Hepatocyte (in vitro differentiated cells): ENCODE measurements at regions not wholly inside any gene's neighbourhood (a gene's known extent, or its start where the extent isn't known, plus 50 kb on each side); places are given as distances from the start of the nearest gene placed in this dataset.

ENCODE experiments used
- DNase-seq: peaks from one replicate; pipeline ENCODE4 v3.0.0-alpha.2; 2016; ENCODE audit warnings: low spot score
- H2AFZ ChIP-seq: fragments of 200-600 bp; sonication (generic); 2 replicates; pipeline ENCODE4 v1.6.0; 2016; ENCODE audit warnings: antibody characterized with exemption, mild to moderate bottlenecking
- H3K27ac ChIP-seq: fragments of 200-600 bp; sonication (generic); 2 replicates; pipeline ENCODE4 v1.5.1; 2016; ENCODE audit warnings: mild to moderate bottlenecking
- H3K27me3 ChIP-seq: fragments of 200-600 bp; sonication (generic); 2 replicates; pipeline ENCODE4 v1.6.1; 2016
- H3K36me3 ChIP-seq: fragments of 200-600 bp; sonication (generic); replicated peaks from 2 replicates; pipeline ENCODE4 v1.5.1; 2016; ENCODE audit warnings: low read depth; ENCODE audit not compliant: insufficient read depth
- H3K4me1 ChIP-seq: fragments of 200-600 bp; sonication (generic); 2 replicates; pipeline ENCODE4 v1.5.1; 2016; ENCODE audit warnings: mild to moderate bottlenecking, moderate library complexity; ENCODE audit not compliant: insufficient read depth
- H3K4me2 ChIP-seq: fragments of 200-600 bp; sonication (generic); 2 replicates; pipeline ENCODE4 v1.6.0; 2016
- H3K4me3 ChIP-seq: fragments of 200-600 bp; sonication (generic); 2 replicates; pipeline ENCODE4 v1.5.1; 2016; ENCODE audit warnings: mild to moderate bottlenecking
- H3K79me2 ChIP-seq: fragments of 200-600 bp; sonication (generic); 2 replicates; pipeline ENCODE4 v1.6.0; 2017; ENCODE audit warnings: mild to moderate bottlenecking
- H3K9me2 ChIP-seq: fragments of 200-600 bp; sonication (generic); replicated peaks from 2 replicates; pipeline ENCODE4 v1.6.0; 2017; ENCODE audit warnings: mild to moderate bottlenecking; ENCODE audit not compliant: insufficient read depth
- H3K9me3 ChIP-seq: fragments of 200-600 bp; sonication (generic); 2 replicates; pipeline ENCODE4 v1.5.1; 2016; ENCODE audit warnings: low read depth, mild to moderate bottlenecking
- H4K20me1 ChIP-seq: fragments of 200-600 bp; sonication (generic); 2 replicates; pipeline ENCODE4 v1.6.0; 2016; ENCODE audit warnings: mild to moderate bottlenecking; ENCODE audit not compliant: insufficient read depth, poor library complexity, severe bottlenecking
- CTCF ChIP-seq: fragments of 200-600 bp; sonication (generic); IDR thresholded peaks from 2 replicates; pipeline ENCODE4 v1.5.1; 2016; ENCODE audit warnings: antibody characterized with exemption, mild to moderate bottlenecking; ENCODE audit not compliant: poor library complexity
- EZH2 ChIP-seq: fragments of 200-600 bp; sonication (generic); IDR thresholded peaks from 2 replicates; pipeline ENCODE4 v1.6.1; 2016; ENCODE audit warnings: antibody characterized with exemption, mild to moderate bottlenecking, borderline replicate concordance
- EZH2phosphoT487 ChIP-seq: fragments of 200-600 bp; sonication (generic); IDR thresholded peaks from one replicate; pipeline ENCODE4 v1.6.1; 2018; ENCODE audit warnings: antibody characterized with exemption, mild to moderate bottlenecking, low read depth, moderate library complexity; ENCODE audit not compliant: unreplicated experiment, severe bottlenecking
- WGBS: methylation state at CpG from one replicate; pipeline ENCODE4 v1.1.6; 2016; ENCODE audit warnings: low lambda C conversion rate; ENCODE audit errors: missing lambda C conversion rate; 5-methylcytosine and 5-hydroxymethylcytosine counted together

- Histone ChIP-seq H2AFZ (no peak overlapping the region), H3K4me1 (peaks cover 2% of the 10 kb centered on the region), H3K27me3 (no peaks in the 10 kb centered on the region), H3K27ac (no peak overlapping the region), H3K4me2 (no peak overlapping the region), H3K79me2 (no peaks in the 10 kb centered on the region), H3K9me3 (no peaks in the 10 kb centered on the region), H3K4me3 (no peak overlapping the region), H3K36me3 (no peaks in the 10 kb centered on the region), H3K9me2 (no peaks in the 10 kb centered on the region), H4K20me1 (no peaks in the 10 kb centered on the region)
- TF ChIP-seq EZH2: no peak
- no peak for TF ChIP-seq CTCF
- TF ChIP-seq EZH2phosphoT487: no peak
- WGBS: 57% methylated on average over 7 of the region's 7 CpGs
- no peak for DNase-seq
These were observed 131.0 kb upstream of the ESR1 start for GRCh38 chr6:151676460-151676945.

- WGBS: 78% methylated on average over 6 of the region's 6 CpGs
- Histone ChIP-seq H3K9me3 (no peaks in the 10 kb centered on the region), H2AFZ (no peak overlapping the region), H3K79me2 (no peaks in the 10 kb centered on the region), H3K27me3 (no peaks in the 10 kb centered on the region), H3K4me2 (no peak overlapping the region), H4K20me1 (no peaks in the 10 kb centered on the region), H3K9me2 (no peaks in the 10 kb centered on the region), H3K27ac (no peak overlapping the region), H3K4me3 (no peak overlapping the region), H3K36me3 (no peaks in the 10 kb centered on the region), H3K4me1 (peaks cover 8% of the 10 kb centered on the region)
- DNase-seq: no peak
- no peak for TF ChIP-seq EZH2phosphoT487
- TF ChIP-seq CTCF: no peak
- no peak for TF ChIP-seq EZH2
These were observed 130.1 kb upstream of the ESR1 start for GRCh38 chr6:151677404-151677803.

- H3K36me3 ChIP-seq: no peaks in the 10 kb centered on the region
- no peaks in the 10 kb centered on the region for H3K27me3 ChIP-seq
- no peak for DNase-seq
- peaks cover 8% of the 10 kb centered on the region for H3K4me1 ChIP-seq
- no peaks in the 10 kb centered on the region for H3K9me2 ChIP-seq
- no peaks in the 10 kb centered on the region for H3K9me3 ChIP-seq
- H4K20me1 ChIP-seq: no peaks in the 10 kb centered on the region
- no peak overlapping the region for H3K4me2 ChIP-seq
- no peak overlapping the region for H3K4me3 ChIP-seq
- no peak overlapping the region for H2AFZ ChIP-seq
- WGBS: 88% methylated on average over 9 of the region's 9 CpGs
- TF ChIP-seq EZH2 (no peak), EZH2phosphoT487 (no peak), CTCF (no peak)
- H3K79me2 ChIP-seq: no peaks in the 10 kb centered on the region
- no peak overlapping the region for H3K27ac ChIP-seq
These were observed 128.4 kb upstream of the ESR1 start for GRCh38 chr6:151679081-151679480.

- Histone ChIP-seq H3K4me3 (no peak overlapping the region), H3K36me3 (no peaks in the 10 kb centered on the region), H3K79me2 (no peaks in the 10 kb centered on the region), H3K4me1 (peaks cover 8% of the 10 kb centered on the region), H3K27ac (no peak overlapping the region), H4K20me1 (no peaks in the 10 kb centered on the region), H3K4me2 (no peak overlapping the region), H3K9me2 (no peaks in the 10 kb centered on the region), H2AFZ (no peak overlapping the region), H3K27me3 (no peaks in the 10 kb centered on the region), H3K9me3 (no peaks in the 10 kb centered on the region)
- DNase-seq: no peak
- WGBS: 95% methylated on average over 5 of the region's 5 CpGs
- no peak for TF ChIP-seq EZH2
- no peak for TF ChIP-seq EZH2phosphoT487
- TF ChIP-seq CTCF: no peak
These were observed 127.5 kb upstream of the ESR1 start for GRCh38 chr6:151679941-151680340.
